IMR-90 (cell line): ENCODE measurements at regions not wholly inside any gene's neighbourhood (a gene's known extent, or its start where the extent isn't known, plus 50 kb on each side); places are given as distances from the start of the nearest gene placed in this dataset.

ENCODE experiments used
- ATAC-seq: fragments of 200-7000 bp; cut with Tn5 transposase; 2 replicates; pipeline ENCODE4 v1.9.1; 2020; ENCODE audit warnings: low read depth, mild to moderate bottlenecking, moderate library complexity
- BruUV-seq: library from RNA; stranded (reverse); fragments of 400-500 nt; replicated peaks from 2 replicates; lab custom pipeline; 2021; lab: Mats Ljungman, UMichigan
- CTCF ChIA-PET: fragments of 300-600 bp; formaldehyde crosslinking; extraction: SDS; loops from one replicate; lab custom pipeline; 2021; ENCODE audit warnings: antibody characterized with exemption; lab: Yijun Ruan, JAX
- POLR2A ChIA-PET: fragments of 300-600 bp; sonication (Branson Sonifier 250); formaldehyde crosslinking; loops from one replicate; lab custom pipeline; 2022; ENCODE audit warnings: antibody characterized with exemption; ENCODE audit not compliant: unreplicated experiment; lab: Charles Lee
- DNase-seq: peaks from one replicate; pipeline ENCODE4 v3.0.0; 2013
- H2AFZ ChIP-seq: replicated peaks from 2 replicates; pipeline ENCODE3; 2013; ENCODE audit warnings: low read length, mild to moderate bottlenecking; ENCODE audit not compliant: poor library complexity
- H2AK5ac ChIP-seq: 2 replicates; pipeline ENCODE4 v1.6.1; 2013; ENCODE audit warnings: low read depth, low read length, inconsistent platforms
- H2AK9ac ChIP-seq: replicated peaks from 2 replicates; pipeline ENCODE3; 2013; ENCODE audit warnings: mild to moderate bottlenecking, low read depth, low read length, moderate library complexity; ENCODE audit not compliant: poor library complexity
- H2BK120ac ChIP-seq: 2 replicates; pipeline ENCODE4 v1.6.1; 2013; ENCODE audit warnings: low read depth, low read length, inconsistent platforms
- H2BK15ac ChIP-seq: 3 replicates; pipeline ENCODE4 v1.6.1; 2013; ENCODE audit warnings: low read depth, low read length, inconsistent platforms
- H2BK20ac ChIP-seq: 2 replicates; pipeline ENCODE4 v1.6.1; 2013; ENCODE audit warnings: low read depth, mild to moderate bottlenecking, inconsistent platforms, low read length, moderate library complexity
- H2BK5ac ChIP-seq: 2 replicates; pipeline ENCODE4 v1.6.1; 2013; ENCODE audit warnings: mild to moderate bottlenecking, low read depth, low read length, inconsistent platforms; ENCODE audit not compliant: poor library complexity, severe bottlenecking
- H3K14ac ChIP-seq: replicated peaks from 2 replicates; pipeline ENCODE4 v1.6.1; 2013; ENCODE audit warnings: low read depth, low read length, inconsistent platforms
- H3K18ac ChIP-seq: 2 replicates; pipeline ENCODE4 v1.6.1; 2013; ENCODE audit warnings: low read depth, low read length, control low read depth
- H3K23ac ChIP-seq: 2 replicates; pipeline ENCODE4 v1.6.1; 2013; ENCODE audit warnings: low read depth, low read length, inconsistent platforms
- H3K27ac ChIP-seq: 2 replicates; pipeline ENCODE4 v1.5.1; 2013; ENCODE audit warnings: mild to moderate bottlenecking, control low read depth, low read length; ENCODE audit not compliant: insufficient read depth
- H3K27me3 ChIP-seq: 2 replicates; pipeline ENCODE4 v1.6.1; 2013; ENCODE audit warnings: low read length; ENCODE audit not compliant: control insufficient read depth, insufficient read depth
- H3K36me3 ChIP-seq: 2 replicates; pipeline ENCODE4 v1.6.1; 2013; ENCODE audit warnings: low read length, mixed read lengths; ENCODE audit not compliant: control insufficient read depth, insufficient read depth
- H3K4ac ChIP-seq: 2 replicates; pipeline ENCODE4 v1.6.1; 2013; ENCODE audit warnings: low read depth, low read length, inconsistent platforms
- H3K4me1 ChIP-seq: 2 replicates; pipeline ENCODE4 v1.6.1; 2013; ENCODE audit warnings: low read length, mixed read lengths; ENCODE audit not compliant: control insufficient read depth, insufficient read depth
- H3K4me2 ChIP-seq: 2 replicates; pipeline ENCODE4 v1.6.1; 2013; ENCODE audit warnings: low read depth, mild to moderate bottlenecking, control low read depth, low read length, moderate library complexity
- H3K4me3 ChIP-seq: 2 replicates; pipeline ENCODE4 v1.5.1; 2013; ENCODE audit warnings: low read depth, mild to moderate bottlenecking, control low read depth, low read length, moderate library complexity; ENCODE audit not compliant: insufficient read depth
- H3K56ac ChIP-seq: 2 replicates; pipeline ENCODE4 v1.6.1; 2013; ENCODE audit warnings: low read length, inconsistent platforms; ENCODE audit not compliant: insufficient read depth; ENCODE audit errors: extremely low read depth
- H3K79me1 ChIP-seq, 2 experiments: 2 replicates each; pipeline ENCODE4 v1.6.1; 2013; ENCODE audit warnings: low read length in 2 of 2, inconsistent platforms in 1 of 2, low read depth in 1 of 2
- H3K9ac ChIP-seq: 2 replicates; pipeline ENCODE4 v1.6.1; 2013; ENCODE audit warnings: low read depth, low read length, control low read depth
- H3K9me1 ChIP-seq: 2 replicates; pipeline ENCODE4 v1.6.1; 2013; ENCODE audit warnings: low read length, inconsistent platforms; ENCODE audit not compliant: insufficient read depth
- H3K9me3 ChIP-seq: 2 replicates; pipeline ENCODE4 v1.6.1; 2013; ENCODE audit warnings: low read length; ENCODE audit not compliant: control insufficient read depth, insufficient read depth
- H4K20me1 ChIP-seq: 2 replicates; pipeline ENCODE4 v1.6.1; 2013; ENCODE audit warnings: low read length, inconsistent platforms; ENCODE audit not compliant: insufficient read depth
- H4K5ac ChIP-seq: 2 replicates; pipeline ENCODE4 v1.6.1; 2013; ENCODE audit warnings: mild to moderate bottlenecking, low read depth, low read length, control low read depth
- H4K8ac ChIP-seq, 2 experiments: 2 replicates each; pipeline ENCODE4 v1.6.1; 2013; ENCODE audit warnings: low read depth in 2 of 2, low read length in 2 of 2, control low read depth in 1 of 2, inconsistent platforms in 1 of 2
- H4K91ac ChIP-seq: 2 replicates; pipeline ENCODE4 v1.6.1; 2013; ENCODE audit warnings: low read depth, low read length, inconsistent platforms; ENCODE audit not compliant: insufficient read depth
- BHLHE40 ChIP-seq: fragments of 150-350 bp; IDR thresholded peaks from 2 replicates; pipeline ENCODE4 v1.6.1; 2016; ENCODE audit warnings: mild to moderate bottlenecking, low read depth, low read length
- CEBPB ChIP-seq: IDR thresholded peaks from 2 replicates; pipeline ENCODE4 v1.6.1; 2012; ENCODE audit warnings: low read depth, low read length, improper control_type of control experiment
- CTCF ChIP-seq: conservative IDR thresholded peaks from 2 replicates; pipeline ENCODE4 v1.5.1; 2012; ENCODE audit warnings: mild to moderate bottlenecking, low read depth, low read length, improper control_type of control experiment
- ELK1 ChIP-seq: fragments of 150-350 bp; IDR thresholded peaks from 2 replicates; pipeline ENCODE4 v1.6.1; 2016; ENCODE audit warnings: low read depth, mild to moderate bottlenecking, low read length, moderate library complexity, borderline replicate concordance
- FOS ChIP-seq: fragments of 150-350 bp; IDR thresholded peaks from 2 replicates; pipeline ENCODE4 v1.6.1; 2016; ENCODE audit warnings: low read depth, low read length
- MAZ ChIP-seq: IDR thresholded peaks from 2 replicates; pipeline ENCODE4 v1.6.1; 2012; ENCODE audit warnings: low read depth, mild to moderate bottlenecking, low read length, improper control_type of control experiment, moderate library complexity, borderline replicate concordance
- MXI1 ChIP-seq: IDR thresholded peaks from 2 replicates; pipeline ENCODE4 v1.6.1; 2012; ENCODE audit warnings: low read depth, mild to moderate bottlenecking, low read length, moderate library complexity, borderline replicate concordance
- NFE2L2 ChIP-seq: fragments of 150-350 bp; IDR thresholded peaks from 2 replicates; pipeline ENCODE4 v1.6.1; 2016; ENCODE audit warnings: low read depth, mild to moderate bottlenecking, low read length
- POLR2A ChIP-seq: IDR thresholded peaks from 2 replicates; pipeline ENCODE4 v1.6.1; 2012; ENCODE audit warnings: mild to moderate bottlenecking, low read depth, low read length
- RAD21 ChIP-seq: IDR thresholded peaks from 2 replicates; pipeline ENCODE4 v1.6.1; 2012; ENCODE audit warnings: low read length, improper control_type of control experiment
- WGBS, 2 experiments: methylation state at CpG; one replicate each; pipeline versions ENCODE4 v1.1.5 to v1.1.7; 2013; ENCODE audit warnings: missing lambda C conversion rate in 2 of 2; ENCODE audit not compliant: insufficient read length in 1 of 2; ENCODE audit errors: extremely low coverage in 2 of 2; 5-methylcytosine and 5-hydroxymethylcytosine counted together
- dilution Hi-C: fragments of 300-500 bp; cut with HindIII; formaldehyde crosslinking; loops from one replicate; pipeline ENCODE4 v1.14.3; 2018; ENCODE audit warnings: low sequenced_read_pairs; ENCODE audit not compliant: unreplicated experiment
- in situ Hi-C: fragments of 300-500 bp; cut with MboI; formaldehyde crosslinking; loops from 3 replicates; pipeline ENCODE4 v1.14.3; 2019; ENCODE audit warnings: low sequenced_read_pairs, inconsistent platforms, mixed read lengths
- intact Hi-C: fragments of 100-400 bp; cut with micrococcal nuclease; formaldehyde crosslinking; loops from 2 replicates; pipeline ENCODE4 v1.10.0; 2022

- H3K14ac ChIP-seq = no peak overlapping the region
- no peak overlapping the region for H2AFZ ChIP-seq
Observed at GRCh38 chr5:125115195-125115525, 368.7 kb upstream of the ZNF608 start.

More at GRCh38 chr5:125115195-125115525, 368.7 kb upstream of the ZNF608 start:
- Histone ChIP-seq H3K36me3 (no peaks in the 10 kb centered on the region), H3K9me1 (no peaks in the 10 kb centered on the region), H2BK20ac (no peak overlapping the region), H2BK15ac (no peak overlapping the region), H4K20me1 (no peaks in the 10 kb centered on the region), H4K8ac (no peak overlapping the region; a peak in 1 of 4 replicates), H3K23ac (no peak overlapping the region), H2BK5ac (no peak overlapping the region), H3K27me3 (no peaks in the 10 kb centered on the region), H3K79me1 (no peaks in the 10 kb centered on the region), H2AK5ac (0 out of 2 replicates have a peak overlapping the region, but pooled peaks have one; percentile 2), H3K4me3 (no peak overlapping the region), H3K4ac (no peak overlapping the region), H4K91ac (no peak overlapping the region), H3K9ac (no peak overlapping the region), H3K4me2 (no peak overlapping the region), H2AK9ac (no peak overlapping the region), H3K9me3 (no peaks in the 10 kb centered on the region), H3K56ac (no peak overlapping the region), H3K18ac (no peak overlapping the region; the same call in 1 of the 2 replicates), H4K5ac (no peak overlapping the region), H3K27ac (no peak overlapping the region), H3K4me1 (peaks cover 5% of the 10 kb centered on the region; the same call in 1 of the 2 replicates), H2BK120ac (no peak overlapping the region)
- ChIA-PET POLR2A (no interaction called here), CTCF (no interaction called here)
- intact Hi-C loops = no loop called here
- WGBS, 2 experiments = 75% methylated on average over 2 of the region's 6 CpGs; no CpG with 5 or more reads in 1 of the 2 experiments
- ATAC-seq (no peak), DNase-seq (no peak)
- in situ Hi-C loops = no loop called here
- no TSS peak for BruUV-seq
- TF ChIP-seq RAD21 (no peak), MXI1 (no peak), CEBPB (no peak), ELK1 (no peak), MAZ (no peak), CTCF (no peak), BHLHE40 (no peak), NFE2L2 (no peak), FOS (no peak), POLR2A (no peak)
- dilution Hi-C loops = no loop called here
